AG09319 (cell line): ENCODE measurements at regions not wholly inside any gene's neighbourhood (a gene's known extent, or its start where the extent isn't known, plus 50 kb on each side); places are given as distances from the start of the nearest gene placed in this dataset.
A peak's percentile ranks its signal among the peaks of the same experiment; 100 is the strongest.
"Not testable (repeated sequence)": the region's sequence is repeated elsewhere in the genome, so short reads cannot be mapped to it uniquely, and the experiment has no call there.

Source experiments
- DNase-seq: peaks from one replicate; pipeline ENCODE4 v3.0.0-alpha.2; 2010; ENCODE audit warnings: low read depth; ENCODE audit errors: extremely low read depth
- TF ChIP-seq, protein P1 (sequence below): IDR thresholded peaks from 2 replicates; pipeline ENCODE4 v1.5.1; 2011; ENCODE audit warnings: low read depth, mild to moderate bottlenecking, inconsistent platforms, low read length, moderate library complexity

- peak; percentile 62 for DNase-seq
Measured at GRCh38 chr15:22665059-22665702, 121.3 kb upstream of the NIPA1 start.

GRCh38 chr15:22665711-22666110, 120.7 kb upstream of the NIPA1 start:
- DNase-seq = not testable (repeated sequence)

- not testable (repeated sequence) for DNase-seq
Measured at GRCh38 chr15:22684786-22685185, 101.7 kb upstream of the NIPA1 start.

- not testable (repeated sequence) for DNase-seq
Measured at GRCh38 chr15:22699881-22700280, 86.6 kb upstream of the NIPA1 start.

- not testable (repeated sequence) for DNase-seq
Measured at GRCh38 chr15:22710831-22711341, 75.6 kb upstream of the NIPA1 start.

DNA sequence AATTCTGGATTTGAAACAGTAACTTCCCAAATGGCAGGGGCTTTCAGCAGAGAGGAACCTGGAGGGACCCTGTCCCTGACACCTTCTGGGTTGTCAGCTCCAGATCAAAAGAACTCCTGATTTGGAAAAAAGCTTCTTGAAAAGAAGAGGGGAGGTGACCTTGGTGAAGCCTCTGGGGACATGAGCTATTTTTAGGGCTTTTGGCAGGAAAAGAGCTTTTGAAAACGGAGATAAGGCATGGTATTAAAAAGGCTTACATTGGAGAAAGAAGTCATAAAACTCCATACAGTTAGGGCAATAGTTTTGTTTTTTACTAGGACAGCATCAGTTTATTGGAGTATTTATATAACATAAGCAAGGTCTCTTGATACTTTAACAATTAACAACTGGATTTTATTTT, 72.5 kb upstream of the NIPA1 start:
- DNase-seq = not testable (repeated sequence)

DNA sequence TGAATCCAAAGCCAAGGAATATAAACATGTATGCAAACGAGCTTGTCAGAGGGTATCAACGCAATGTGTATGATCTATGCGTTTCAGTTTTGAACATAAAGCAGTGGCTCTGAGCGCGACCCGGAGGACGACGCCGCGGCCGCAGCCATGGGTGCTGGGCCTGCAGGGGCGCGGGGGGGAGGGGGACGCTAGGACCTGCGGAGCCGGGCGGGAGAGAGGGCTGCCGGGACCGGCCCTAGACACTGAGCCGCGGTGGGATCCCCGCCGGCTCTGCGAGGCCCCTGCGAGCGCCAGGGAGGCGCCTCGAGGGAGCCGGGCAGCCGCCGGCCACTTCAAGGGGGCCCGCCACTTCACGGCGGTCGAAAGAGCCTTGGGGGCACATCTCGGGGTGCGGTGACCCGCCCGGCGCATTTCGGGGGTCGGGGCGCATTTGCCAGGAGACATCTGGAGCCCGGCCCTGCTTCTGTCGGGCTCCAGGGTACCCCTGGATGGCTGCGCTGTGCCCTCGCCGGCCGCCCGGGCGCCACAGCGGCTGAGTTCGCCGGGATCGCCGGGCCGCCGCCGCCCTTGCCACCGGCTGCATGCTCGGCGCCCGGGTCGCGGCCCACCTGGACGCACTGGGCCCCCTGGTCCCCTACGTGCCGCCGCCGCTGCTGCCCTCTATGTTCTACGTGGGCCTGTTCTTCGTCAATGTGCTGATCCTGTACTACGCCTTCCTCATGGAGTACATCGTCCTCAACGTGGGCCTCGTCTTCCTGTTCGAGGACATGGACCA, 71.9 kb upstream of the NIPA1 start:
- not testable (repeated sequence) for DNase-seq

DNA sequence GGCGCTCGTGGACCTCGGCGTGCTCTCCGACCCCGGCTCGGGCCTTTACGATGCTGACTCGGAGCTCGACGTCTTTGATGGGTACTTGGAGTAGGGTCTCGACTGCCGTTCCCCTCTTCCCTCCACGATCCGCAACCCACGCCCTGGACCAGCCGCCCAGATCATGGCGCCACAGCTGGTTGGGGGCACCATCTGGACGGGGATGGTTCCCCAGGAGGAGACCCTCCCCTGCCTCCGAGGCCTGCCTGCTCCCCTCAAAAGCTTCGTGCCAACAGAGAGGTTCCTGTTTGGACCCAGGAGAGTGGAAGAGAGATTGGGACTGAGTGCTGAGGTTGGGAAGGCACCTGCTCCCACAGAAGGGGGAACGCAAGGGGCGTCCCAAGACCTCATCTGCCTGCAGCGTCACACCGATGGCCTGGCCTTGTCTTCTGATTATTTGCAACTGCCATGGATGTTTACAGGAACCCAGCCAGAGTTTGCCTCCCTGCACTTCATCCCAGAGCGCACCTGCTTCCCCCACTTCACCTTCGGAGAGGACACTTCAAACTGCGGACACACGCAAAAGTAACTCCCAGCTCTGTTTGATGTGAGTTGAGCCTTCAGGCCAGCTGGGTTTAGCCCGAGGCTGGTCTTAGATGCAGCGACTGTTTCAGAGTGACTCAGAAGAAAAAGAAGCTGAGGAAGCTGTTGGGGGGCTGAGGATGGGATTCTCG, 71.2 kb upstream of the NIPA1 start:
- DNase-seq = not testable (repeated sequence)

DNA sequence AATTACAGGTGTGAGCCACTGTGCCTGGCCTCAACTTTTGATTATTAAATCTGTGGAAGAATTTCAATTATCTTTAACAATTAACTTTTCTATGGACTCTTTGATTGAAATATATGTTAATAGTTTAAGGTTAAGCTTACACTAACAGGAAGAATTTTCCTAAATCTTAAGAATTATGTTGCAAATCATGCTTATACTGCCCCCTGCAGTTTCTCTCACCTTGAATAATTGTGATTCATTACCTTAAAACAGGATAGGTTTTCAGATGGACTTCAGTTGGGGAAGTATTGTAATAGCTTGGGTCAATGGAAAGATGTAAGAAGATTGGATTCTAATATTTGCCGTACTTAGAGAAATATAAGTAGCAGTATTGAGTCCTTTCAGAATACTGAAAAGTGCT, 66.5 kb upstream of the NIPA1 start:
- not testable (repeated sequence) for DNase-seq

DNA sequence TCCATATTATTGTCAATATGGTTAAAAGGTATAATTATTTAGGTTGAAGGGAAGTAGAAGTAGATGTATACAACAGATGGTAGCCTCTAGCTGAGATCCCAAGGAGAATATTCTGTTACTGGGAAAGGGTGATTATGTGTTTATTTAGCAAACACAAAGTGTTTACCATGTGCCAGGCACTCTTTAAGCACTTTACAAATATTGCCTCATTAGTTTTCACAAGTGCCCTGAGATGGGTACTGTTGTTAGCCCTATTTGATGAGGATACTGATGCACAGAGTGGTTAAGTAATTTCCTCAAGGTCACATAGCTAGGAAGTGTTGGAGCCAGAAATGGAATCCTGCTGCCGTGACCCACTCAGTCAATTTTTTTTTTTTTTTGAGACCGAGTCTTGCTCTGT, 60.3 kb upstream of the NIPA1 start:
- DNase-seq = not testable (repeated sequence)

GRCh38 chr15:22735067-22735466, 51.4 kb upstream of the NIPA1 start:
- DNase-seq = not testable (repeated sequence)

DNA sequence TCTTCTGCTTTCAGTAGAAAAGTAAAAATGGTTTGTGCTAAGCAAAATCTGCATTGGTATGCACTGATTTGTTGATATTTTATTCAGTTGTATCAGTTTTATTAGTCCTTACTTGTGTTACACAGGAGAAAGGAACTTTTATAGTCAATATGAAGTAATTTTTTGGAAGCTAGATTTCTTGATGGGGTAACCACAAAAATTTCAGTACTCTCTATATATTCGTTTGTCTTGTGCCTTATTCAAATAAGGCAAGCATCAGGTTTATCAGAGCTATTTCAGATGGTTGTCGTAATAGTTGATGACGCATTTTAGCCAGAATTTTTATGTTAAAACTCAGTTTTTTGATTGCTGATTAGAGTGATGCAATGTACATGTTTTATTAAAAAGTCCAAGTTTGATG, 50.7 kb upstream of the NIPA1 start:
- TF ChIP-seq, protein P1, sequence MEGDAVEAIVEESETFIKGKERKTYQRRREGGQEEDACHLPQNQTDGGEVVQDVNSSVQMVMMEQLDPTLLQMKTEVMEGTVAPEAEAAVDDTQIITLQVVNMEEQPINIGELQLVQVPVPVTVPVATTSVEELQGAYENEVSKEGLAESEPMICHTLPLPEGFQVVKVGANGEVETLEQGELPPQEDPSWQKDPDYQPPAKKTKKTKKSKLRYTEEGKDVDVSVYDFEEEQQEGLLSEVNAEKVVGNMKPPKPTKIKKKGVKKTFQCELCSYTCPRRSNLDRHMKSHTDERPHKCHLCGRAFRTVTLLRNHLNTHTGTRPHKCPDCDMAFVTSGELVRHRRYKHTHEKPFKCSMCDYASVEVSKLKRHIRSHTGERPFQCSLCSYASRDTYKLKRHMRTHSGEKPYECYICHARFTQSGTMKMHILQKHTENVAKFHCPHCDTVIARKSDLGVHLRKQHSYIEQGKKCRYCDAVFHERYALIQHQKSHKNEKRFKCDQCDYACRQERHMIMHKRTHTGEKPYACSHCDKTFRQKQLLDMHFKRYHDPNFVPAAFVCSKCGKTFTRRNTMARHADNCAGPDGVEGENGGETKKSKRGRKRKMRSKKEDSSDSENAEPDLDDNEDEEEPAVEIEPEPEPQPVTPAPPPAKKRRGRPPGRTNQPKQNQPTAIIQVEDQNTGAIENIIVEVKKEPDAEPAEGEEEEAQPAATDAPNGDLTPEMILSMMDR = no peak
- peak; percentile 18 for DNase-seq

DNA sequence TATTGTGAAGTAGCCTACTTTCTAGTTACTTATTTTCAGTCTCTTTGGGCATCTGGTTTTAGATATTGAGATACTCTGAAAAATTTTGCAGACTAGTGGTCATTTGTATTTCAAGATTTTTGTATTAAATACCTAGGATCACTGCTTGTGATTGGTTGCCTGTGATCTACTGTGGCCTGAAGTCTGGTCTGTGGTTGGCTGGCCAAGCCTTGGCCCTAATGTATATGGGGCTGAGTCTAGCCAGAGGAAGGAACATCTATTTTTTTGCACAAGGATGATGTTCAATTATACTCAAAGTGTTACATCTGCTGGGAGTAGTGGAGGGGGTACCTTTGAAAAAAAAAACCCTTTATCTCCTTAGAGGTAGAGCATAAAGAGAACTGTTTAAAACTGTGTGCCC, 50.2 kb upstream of the NIPA1 start:
- DNase-seq = not testable (repeated sequence)
